ENCODE measurements at regions not wholly inside any gene's neighbourhood (a gene's known extent, or its start where the extent isn't known, plus 50 kb on each side); places are given as distances from the start of the nearest gene placed in this dataset.

DNA sequence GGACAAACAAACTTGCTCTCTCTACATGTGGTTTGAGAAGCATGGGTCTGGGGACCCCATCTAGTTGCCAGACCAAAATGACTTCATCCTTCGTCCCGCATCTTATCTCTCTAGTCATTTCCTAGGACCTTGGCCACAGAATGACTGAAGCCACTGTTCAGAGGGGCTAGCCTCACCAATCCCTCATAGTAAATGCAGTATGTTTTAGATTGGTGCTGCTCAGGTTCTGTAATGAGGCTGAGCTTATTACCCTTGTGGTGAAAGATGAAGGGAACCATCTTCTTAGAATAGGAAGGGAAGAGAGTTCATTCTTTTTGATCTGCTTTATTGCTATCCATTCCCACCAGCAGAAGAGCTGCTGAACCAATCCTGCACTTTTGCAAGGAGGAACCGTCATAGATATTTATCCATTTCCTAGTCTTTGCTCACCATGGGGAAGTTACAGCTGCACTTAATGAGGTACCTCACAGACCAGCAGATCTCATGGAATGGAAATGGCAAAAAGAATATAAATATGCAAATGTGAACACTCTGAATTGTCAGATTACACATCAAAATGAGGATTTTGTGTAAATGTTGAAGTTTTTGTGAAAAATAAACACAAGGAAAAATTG, 436.7 kb downstream of the LPIN1 start:
- H3K4me3 Mint-ChIP-seq: no peak overlapping the region
- ATAC-seq (ENCODE audit: low read depth): no peak
- H3K9me3 Mint-ChIP-seq: no peaks in the 10 kb centered on the region
- H3K27ac Mint-ChIP-seq: no peak overlapping the region
- no peak for DNase-seq (ENCODE audit: low spot score in 2 of 2)
- peaks cover 2% of the 10 kb centered on the region for H3K36me3 Mint-ChIP-seq
- H3K27me3 Mint-ChIP-seq: no peaks in the 10 kb centered on the region
- peaks cover under 1% of the 10 kb centered on the region for H3K4me1 Mint-ChIP-seq

DNA sequence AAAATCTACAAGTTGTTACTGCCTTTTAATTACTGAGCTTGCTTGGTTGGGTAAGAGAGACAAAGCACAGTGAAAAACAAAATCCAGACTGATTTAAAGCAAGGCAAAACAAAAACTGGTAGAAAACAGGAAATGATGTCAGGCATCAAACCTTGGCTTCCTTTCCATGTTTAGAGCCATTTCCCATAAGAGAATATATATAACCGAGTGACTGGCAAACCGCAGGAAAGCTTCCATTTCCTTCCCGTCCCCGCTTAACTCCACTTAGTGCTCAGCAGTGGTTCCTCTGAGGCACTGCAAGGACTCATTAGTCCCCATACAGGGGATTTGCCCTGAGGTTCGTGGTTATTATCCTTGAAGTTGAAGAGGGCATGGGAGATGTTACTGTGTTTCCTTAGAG, 446.3 kb downstream of the LPIN1 start:
- no peak overlapping the region for H3K4me3 Mint-ChIP-seq
- peaks cover 7% of the 10 kb centered on the region for H3K36me3 Mint-ChIP-seq
- DNase-seq (ENCODE audit: low spot score in 2 of 2): no peak
- H3K4me1 Mint-ChIP-seq: peaks cover 6% of the 10 kb centered on the region
- H3K27ac Mint-ChIP-seq: no peak overlapping the region
- H3K9me3 Mint-ChIP-seq: peaks cover 9% of the 10 kb centered on the region
- no peak for ATAC-seq (ENCODE audit: low read depth)
- no peaks in the 10 kb centered on the region for H3K27me3 Mint-ChIP-seq

DNA sequence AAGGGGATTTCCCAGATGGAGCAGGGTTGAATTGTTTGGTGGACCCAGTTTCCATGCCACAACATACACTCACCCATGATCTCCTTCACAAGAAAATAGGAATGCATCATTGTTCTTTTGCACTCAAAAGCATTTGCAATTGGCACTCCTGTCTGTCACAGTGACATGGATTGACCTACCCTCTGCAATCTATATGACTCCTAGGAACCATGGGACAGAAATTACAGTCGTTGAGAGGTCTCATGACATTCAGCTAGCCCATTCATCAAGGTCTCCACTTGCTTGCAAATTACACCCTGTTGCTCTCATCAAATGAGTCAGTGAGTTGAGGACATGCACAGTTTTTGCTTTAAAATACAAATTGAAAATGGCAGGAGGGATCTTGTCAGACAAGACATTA, 448.5 kb downstream of the LPIN1 start:
- Mint-ChIP-seq H3K9me3 (peaks cover 9% of the 10 kb centered on the region), H3K27me3 (no peaks in the 10 kb centered on the region), H3K4me1 (peaks cover 6% of the 10 kb centered on the region), H3K27ac (no peak overlapping the region), H3K36me3 (peaks cover 7% of the 10 kb centered on the region), H3K4me3 (no peak overlapping the region)
- ATAC-seq (ENCODE audit: low read depth) (no peak), DNase-seq (ENCODE audit: low spot score in 2 of 2) (no peak)

DNA sequence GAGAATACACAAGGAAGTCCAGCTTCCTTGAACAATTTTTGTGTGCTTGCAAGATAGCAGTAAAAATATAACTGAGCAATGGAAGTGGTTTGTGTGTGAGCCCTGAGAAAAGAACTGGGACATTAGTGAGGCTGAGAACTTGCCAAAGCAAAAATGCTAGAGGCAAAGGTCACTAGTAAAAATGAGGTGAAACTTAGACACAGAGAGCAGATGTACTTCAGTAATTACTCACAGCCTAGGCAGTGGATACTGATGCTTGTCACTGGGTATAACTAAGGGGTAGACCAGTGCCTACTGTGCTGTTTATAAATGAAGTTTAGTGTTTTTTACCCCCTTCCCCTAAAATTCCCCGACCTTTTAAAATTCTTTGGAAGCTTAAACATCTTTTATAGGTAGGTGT, 450.1 kb downstream of the LPIN1 start:
- Mint-ChIP-seq H3K36me3 (peaks cover 7% of the 10 kb centered on the region), H3K27me3 (no peaks in the 10 kb centered on the region), H3K27ac (no peak overlapping the region), H3K4me3 (no peak overlapping the region), H3K4me1 (peaks cover 6% of the 10 kb centered on the region), H3K9me3 (peaks cover 9% of the 10 kb centered on the region)
- ATAC-seq (ENCODE audit: low read depth): no peak
- DNase-seq (ENCODE audit: low spot score in 2 of 2): no peak

DNA sequence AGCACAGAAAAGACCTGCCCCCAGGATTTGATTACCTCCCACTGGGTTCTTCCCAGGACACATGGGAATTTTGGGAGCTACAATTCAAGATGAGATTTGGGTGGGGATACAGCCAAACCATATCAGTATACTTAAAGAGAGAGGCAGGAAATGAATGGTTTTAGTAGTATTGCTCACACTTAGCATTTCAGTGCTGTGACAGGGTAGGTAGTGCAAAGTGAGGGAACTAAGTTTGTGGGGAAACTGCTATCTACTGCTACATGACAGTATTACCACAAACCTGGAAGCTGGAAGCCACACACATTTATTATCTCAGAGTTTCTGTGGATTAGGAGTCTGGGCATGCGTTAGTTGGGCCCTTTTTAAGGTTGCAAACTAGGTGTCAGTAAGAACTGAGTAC, 450.7 kb downstream of the LPIN1 start:
- no peak overlapping the region for H3K27ac Mint-ChIP-seq

DNA sequence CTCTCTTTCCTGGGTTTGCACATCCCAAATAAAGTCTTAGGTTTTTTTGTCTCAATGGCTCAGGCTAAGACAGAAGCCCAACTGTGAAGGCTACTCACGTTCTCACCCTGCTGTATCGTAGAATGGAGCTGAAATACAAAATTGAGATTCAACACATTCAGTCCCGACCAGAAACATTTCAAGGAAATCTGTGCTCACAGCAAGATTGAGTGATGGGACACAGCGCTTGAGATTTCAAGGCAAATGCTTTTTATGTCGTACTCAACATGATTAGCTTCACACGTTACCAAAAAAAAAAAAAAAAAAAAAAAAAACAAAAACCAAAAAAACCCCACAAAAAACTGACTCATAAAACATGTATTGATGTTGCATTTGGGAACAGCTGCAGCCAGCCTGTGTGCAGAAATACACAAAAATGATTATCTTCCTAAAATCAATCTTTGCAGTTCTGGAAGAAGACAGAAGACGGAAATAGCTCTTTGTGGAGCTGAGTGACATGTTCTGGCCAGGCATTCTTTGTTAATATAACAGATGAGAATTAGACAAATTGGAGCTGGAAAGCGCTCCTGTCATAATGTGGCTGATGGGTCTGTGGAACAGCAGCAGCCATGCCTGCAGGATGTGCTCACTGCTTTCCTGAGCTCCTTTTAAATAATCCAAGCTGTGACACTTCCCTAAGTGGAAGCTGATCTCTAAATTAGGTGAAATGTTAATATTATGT, 453.2 kb downstream of the LPIN1 start:
- ATAC-seq (ENCODE audit: low read depth) (no peak), DNase-seq (ENCODE audit: low spot score in 2 of 2) (no peak)
- peaks cover 3% of the 10 kb centered on the region for H3K4me1 Mint-ChIP-seq
- peaks cover 11% of the 10 kb centered on the region for H3K36me3 Mint-ChIP-seq
- H3K27ac Mint-ChIP-seq: no peak overlapping the region
- no peaks in the 10 kb centered on the region for H3K27me3 Mint-ChIP-seq
- peaks cover 9% of the 10 kb centered on the region for H3K9me3 Mint-ChIP-seq
- H3K4me3 Mint-ChIP-seq: no peak overlapping the region

More for the DNA sequence above, 450.7 kb downstream of the LPIN1 start:
- Mint-ChIP-seq H3K27me3 (no peaks in the 10 kb centered on the region), H3K4me3 (no peak overlapping the region), H3K36me3 (peaks cover 7% of the 10 kb centered on the region), H3K4me1 (peaks cover 9% of the 10 kb centered on the region), H3K9me3 (peaks cover 9% of the 10 kb centered on the region)
- ATAC-seq (ENCODE audit: low read depth) (no peak), DNase-seq (ENCODE audit: low spot score in 2 of 2) (no peak)

DNA sequence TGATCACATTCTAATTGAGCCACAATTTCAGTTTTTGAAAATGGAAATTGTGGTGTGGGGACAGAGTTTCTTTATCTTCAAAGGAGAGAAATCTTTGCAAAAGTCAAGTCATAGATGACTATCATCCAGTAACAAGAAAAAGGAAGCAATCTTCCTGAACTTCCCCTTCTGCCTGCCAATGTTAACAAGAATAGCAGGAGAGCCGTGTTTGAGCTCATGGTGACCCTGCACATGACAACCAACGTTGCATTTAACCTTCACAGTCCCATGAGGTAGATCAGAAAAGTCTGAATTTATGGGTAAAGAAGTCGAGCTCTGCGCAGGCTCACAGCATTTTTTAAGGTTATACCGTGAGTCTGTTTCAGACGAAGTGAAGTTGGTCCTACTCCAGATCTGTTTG, 454.9 kb downstream of the LPIN1 start:
- peaks cover 14% of the 10 kb centered on the region for H3K36me3 Mint-ChIP-seq
- DNase-seq (ENCODE audit: low spot score in 2 of 2) (no peak), ATAC-seq (ENCODE audit: low read depth) (no peak)
- peaks cover 15% of the 10 kb centered on the region for H3K9me3 Mint-ChIP-seq
- peaks cover 3% of the 10 kb centered on the region for H3K4me1 Mint-ChIP-seq
- H3K27me3 Mint-ChIP-seq: no peaks in the 10 kb centered on the region
- H3K27ac Mint-ChIP-seq: no peak overlapping the region
- no peak overlapping the region for H3K4me3 Mint-ChIP-seq

DNA sequence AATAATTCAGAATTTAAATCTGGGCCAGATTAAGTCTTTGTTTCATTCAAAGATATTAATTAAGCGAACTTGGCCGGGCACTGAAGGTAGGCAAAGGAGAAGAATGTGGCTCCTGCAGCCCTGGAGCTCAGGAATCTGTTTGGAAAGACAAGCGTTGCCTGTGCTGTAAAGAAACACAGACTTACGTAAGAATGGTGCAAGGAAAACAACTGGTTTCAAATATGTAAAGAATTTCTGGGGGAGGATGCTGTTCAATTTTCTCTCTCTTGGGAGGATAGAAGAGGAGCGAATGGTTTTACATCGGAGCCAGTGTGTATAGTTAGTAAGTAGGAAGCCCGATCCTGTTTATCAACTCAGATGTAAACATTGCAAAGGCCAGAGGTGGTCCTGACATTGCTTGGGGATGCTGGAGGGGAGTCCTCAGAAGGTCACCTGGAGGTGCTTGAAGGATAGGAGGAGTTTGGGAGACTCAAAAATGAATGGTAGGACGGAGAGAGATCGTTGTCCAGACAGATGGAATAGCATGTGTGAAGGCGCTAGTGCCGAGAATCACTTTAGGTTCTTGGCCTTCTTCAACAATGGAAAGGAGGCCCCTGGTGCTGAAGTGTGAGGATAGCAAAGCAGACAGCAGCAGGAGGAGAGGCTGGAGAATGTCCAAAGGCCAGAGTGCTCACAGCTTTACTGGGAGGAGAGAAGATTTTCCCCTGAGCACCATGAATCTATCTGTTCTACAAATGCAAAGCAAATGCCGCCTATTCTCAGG, 456.1 kb downstream of the LPIN1 start:
- H3K9me3 Mint-ChIP-seq: peaks cover 11% of the 10 kb centered on the region
- ATAC-seq (ENCODE audit: low read depth) (no peak), DNase-seq (ENCODE audit: low spot score in 2 of 2) (no peak)
- no peaks in the 10 kb centered on the region for H3K27me3 Mint-ChIP-seq
- peaks cover 12% of the 10 kb centered on the region for H3K36me3 Mint-ChIP-seq
- no peak overlapping the region for H3K4me3 Mint-ChIP-seq
- peaks cover 3% of the 10 kb centered on the region for H3K4me1 Mint-ChIP-seq
- H3K27ac Mint-ChIP-seq: no peak overlapping the region

DNA sequence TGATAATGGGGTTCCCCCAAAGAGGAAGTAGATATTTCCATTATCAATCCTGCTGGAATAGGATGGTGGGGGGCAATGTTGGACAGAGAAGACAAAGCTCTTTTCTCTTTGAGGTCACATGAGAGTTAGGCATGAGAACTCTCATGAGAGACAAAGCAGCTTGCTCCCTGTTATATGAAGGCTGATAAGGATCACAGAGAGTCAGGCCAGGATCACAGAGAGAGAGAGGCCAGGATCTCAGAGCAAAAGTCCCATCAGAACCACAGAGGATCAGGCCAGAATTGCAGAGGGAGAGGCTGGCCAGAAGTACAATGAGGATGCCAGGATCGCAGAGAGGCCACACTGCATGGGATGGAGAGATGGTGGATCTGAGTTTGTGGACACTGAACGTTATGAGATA, 457.1 kb downstream of the LPIN1 start:
- H3K4me3 Mint-ChIP-seq: no peak overlapping the region
- peaks cover 3% of the 10 kb centered on the region for H3K4me1 Mint-ChIP-seq
- no peak overlapping the region for H3K27ac Mint-ChIP-seq
- H3K36me3 Mint-ChIP-seq: peaks cover 12% of the 10 kb centered on the region
- DNase-seq (ENCODE audit: low spot score in 2 of 2) (no peak), ATAC-seq (ENCODE audit: low read depth) (no peak)
- peaks cover 11% of the 10 kb centered on the region for H3K9me3 Mint-ChIP-seq
- no peaks in the 10 kb centered on the region for H3K27me3 Mint-ChIP-seq

DNA sequence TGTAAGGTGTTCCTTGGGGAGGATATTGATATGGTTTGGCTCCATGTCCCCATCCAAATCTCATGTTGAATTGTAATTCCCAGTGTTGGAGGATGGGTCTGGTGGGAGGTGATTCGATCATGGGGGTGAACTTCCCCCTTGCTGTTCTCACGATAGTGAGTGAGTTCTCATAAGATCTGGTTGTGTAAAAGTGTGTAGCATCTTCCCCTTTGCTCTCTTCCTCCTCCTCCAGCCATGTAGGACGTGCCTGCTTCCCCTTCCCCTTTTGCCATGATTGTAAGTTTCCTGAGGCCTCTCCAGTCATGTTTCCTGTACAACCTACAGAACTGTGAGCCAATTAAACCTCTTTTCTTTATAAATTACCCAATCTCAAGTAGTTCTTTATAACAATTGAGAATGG, 458.7 kb downstream of the LPIN1 start:
- ATAC-seq (ENCODE audit: low read depth) (no peak), DNase-seq (ENCODE audit: low spot score in 2 of 2) (no peak)
- Mint-ChIP-seq H3K4me3 (no peak overlapping the region), H3K4me1 (peaks cover 3% of the 10 kb centered on the region), H3K27me3 (no peaks in the 10 kb centered on the region), H3K9me3 (peaks cover 11% of the 10 kb centered on the region), H3K27ac (peak overlapping the region; percentile 30), H3K36me3 (peaks cover 12% of the 10 kb centered on the region)

DNA sequence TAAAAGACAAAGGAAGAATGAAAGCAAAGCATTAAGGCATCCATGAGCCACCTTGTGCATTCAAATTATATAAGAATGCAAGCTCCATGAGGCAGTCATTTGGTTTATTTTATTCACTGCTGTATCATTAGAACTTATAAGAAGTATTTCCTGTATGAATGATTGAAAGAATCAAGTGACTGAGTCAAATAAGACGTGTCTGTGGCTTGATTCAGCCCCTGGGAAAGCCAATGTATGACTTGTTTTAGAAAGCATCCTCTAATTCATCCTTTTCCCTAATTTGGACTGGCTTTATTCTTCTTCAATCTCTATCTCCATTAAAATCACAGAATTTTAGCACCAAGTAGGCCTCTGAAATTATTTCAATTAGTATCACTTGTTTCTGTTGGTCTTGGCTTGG, 461.1 kb downstream of the LPIN1 start:
- Mint-ChIP-seq H3K4me3 (no peak overlapping the region), H3K27ac (no peak overlapping the region), H3K27me3 (no peaks in the 10 kb centered on the region), H3K4me1 (no peaks in the 10 kb centered on the region), H3K36me3 (peaks cover 12% of the 10 kb centered on the region), H3K9me3 (peaks cover 11% of the 10 kb centered on the region)
- ATAC-seq (ENCODE audit: low read depth): no peak
- no peak for DNase-seq (ENCODE audit: low spot score in 2 of 2)

DNA sequence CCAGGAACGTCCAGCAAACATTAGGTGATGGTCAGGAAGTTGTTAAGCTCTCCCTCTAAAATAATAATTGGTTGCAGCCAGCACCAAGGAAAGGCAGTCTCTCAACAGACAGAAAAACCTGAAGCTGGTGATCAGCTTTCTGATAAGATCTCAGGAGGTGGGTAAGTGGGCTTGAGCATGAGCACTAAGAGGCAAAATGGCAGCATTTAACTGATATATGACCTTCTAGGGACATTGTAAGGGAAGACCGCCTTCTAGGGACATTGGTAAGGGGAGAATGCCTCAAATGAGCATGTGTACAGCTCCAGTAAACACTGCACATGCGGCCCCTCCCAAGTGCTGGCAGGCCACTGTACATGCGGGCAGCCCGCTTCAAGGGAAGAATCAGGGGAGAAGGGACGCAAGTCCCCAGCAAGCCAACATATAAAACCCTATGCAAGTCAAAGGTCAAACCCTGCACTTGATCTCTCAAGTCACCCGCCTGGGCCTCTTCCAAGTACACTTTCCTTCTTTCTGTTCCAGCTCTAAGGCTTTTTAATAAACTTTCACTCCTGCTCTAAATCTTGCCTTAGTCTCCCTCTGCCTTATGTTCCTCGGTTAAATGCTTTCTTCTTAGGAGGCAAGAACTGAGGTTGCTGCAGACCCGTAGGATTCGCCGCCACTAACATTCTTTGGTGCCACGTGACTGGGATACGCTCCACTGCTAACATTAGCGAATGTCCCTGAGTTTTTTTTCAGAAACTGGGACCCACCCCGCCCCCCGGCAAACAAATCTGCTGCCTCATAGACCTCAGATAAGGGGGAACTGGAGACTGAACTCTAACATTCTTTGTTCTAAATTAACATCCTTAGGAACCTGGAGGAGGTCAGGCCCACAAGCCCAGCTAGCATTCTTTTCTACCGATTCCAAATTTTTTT, 463.8 kb downstream of the LPIN1 start:
- no peaks in the 10 kb centered on the region for H3K27me3 Mint-ChIP-seq
- H3K36me3 Mint-ChIP-seq: no peaks in the 10 kb centered on the region
- no peak overlapping the region for H3K4me3 Mint-ChIP-seq
- ATAC-seq (ENCODE audit: low read depth) (no peak), DNase-seq (ENCODE audit: low spot score in 2 of 2) (no peak)
- H3K4me1 Mint-ChIP-seq: no peaks in the 10 kb centered on the region
- H3K27ac Mint-ChIP-seq: no peak overlapping the region
- H3K9me3 Mint-ChIP-seq: peaks cover 2% of the 10 kb centered on the region

DNA sequence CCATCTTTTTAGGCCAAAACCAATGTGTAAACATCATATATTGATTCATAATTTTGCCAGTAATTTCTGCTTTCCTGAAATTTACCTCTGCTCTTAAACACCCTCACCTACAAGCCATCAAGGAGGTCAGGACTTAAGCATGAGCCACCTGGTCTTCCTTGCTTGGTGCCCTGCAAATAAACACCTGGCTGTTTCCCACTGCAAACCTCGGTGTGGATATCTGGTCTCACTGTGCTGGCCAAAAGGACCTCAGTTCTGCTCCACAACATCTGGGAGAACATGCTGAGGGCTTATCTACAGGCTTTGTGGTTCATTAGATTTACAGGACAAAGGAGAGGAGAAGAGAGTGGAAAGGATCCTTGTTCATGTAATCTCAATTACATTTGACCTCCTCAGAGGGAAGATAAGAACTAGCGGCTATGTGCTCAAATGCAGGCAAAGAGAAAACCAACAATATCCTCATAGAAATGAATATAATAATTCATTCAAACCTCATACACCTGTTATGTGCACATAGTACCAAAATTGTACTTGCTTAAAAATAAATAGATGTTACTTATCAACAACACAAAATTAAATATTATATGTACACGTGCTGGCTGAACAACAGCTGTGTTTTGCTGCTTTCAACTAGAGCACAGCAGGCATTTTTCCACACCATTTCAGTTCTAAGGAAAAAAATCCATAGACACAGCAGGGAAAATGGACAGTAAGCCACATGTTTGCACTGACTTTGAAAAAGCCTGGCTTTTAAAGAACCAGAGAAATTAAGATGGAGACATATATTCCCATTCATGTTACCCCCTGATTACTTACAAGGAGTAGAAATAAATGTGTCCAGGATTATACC, 465.1 kb downstream of the LPIN1 start:
- no peak for DNase-seq (ENCODE audit: low spot score in 2 of 2)
- Mint-ChIP-seq H3K9me3 (no peaks in the 10 kb centered on the region), H3K27me3 (no peaks in the 10 kb centered on the region), H3K36me3 (no peaks in the 10 kb centered on the region), H3K4me1 (no peaks in the 10 kb centered on the region), H3K27ac (no peak overlapping the region), H3K4me3 (no peak overlapping the region)
- no peak for ATAC-seq (ENCODE audit: low read depth)
